ENCODE measurements at regions not wholly inside any gene's neighbourhood (a gene's known extent, or its start where the extent isn't known, plus 50 kb on each side); places are given as distances from the start of the nearest gene placed in this dataset.

- no peak for TF ChIP-seq CTCF (IDR thresholded peaks at IDR 0.05)
- TF ChIP-seq POLR2A (IDR thresholded peaks at IDR 0.05), result no peak
Observed at GRCh38 chr3:26381411-26381810, 241.2 kb upstream of the LRRC3B start.
